ENCODE measurements at regions not wholly inside any gene's neighbourhood (a gene's known extent, or its start where the extent isn't known, plus 50 kb on each side); places are given as distances from the start of the nearest gene placed in this dataset.
"Not testable (repeated sequence)": the region's sequence is repeated elsewhere in the genome, so short reads cannot be mapped to it uniquely, and the experiment has no call there.

- Histone ChIP-seq H3K4me3 (ENCODE audit: low read depth, low read length, poor library complexity, severe bottlenecking) (no peak overlapping the region), H3K27ac (ENCODE audit: low read depth, low read length, poor library complexity, severe bottlenecking) (no peak overlapping the region), H3K4me1 (ENCODE audit: insufficient read depth, low read length, poor library complexity, severe bottlenecking) (no peaks in the 10 kb centered on the region), H3K9me3 (ENCODE audit: low read depth, low read length, poor library complexity, severe bottlenecking) (no peaks in the 10 kb centered on the region), H3K36me3 (ENCODE audit: insufficient read depth, low read length, poor library complexity, severe bottlenecking) (no peaks in the 10 kb centered on the region), H3K27me3 (replicated peaks; ENCODE audit: insufficient read depth, low read depth, low read length, poor library complexity) (no peaks in the 10 kb centered on the region)
- CTCF ChIA-PET, result interaction anchor here (1.1 to 6.2 kb wide), 3 partner anchors 11 to 483 kb away, joined by 3 to 52 read pairs (median 4); no protein-coding TSS in a partner anchor
- peak; percentile 85 for DNase-seq (ENCODE audit: low spot score)
- no peak for TF ChIP-seq EZH2 (IDR thresholded peaks at IDR 0.05; ENCODE audit: borderline replicate concordance, low read depth, low read length, poor library complexity, severe bottlenecking)
- TF ChIP-seq, protein P1, sequence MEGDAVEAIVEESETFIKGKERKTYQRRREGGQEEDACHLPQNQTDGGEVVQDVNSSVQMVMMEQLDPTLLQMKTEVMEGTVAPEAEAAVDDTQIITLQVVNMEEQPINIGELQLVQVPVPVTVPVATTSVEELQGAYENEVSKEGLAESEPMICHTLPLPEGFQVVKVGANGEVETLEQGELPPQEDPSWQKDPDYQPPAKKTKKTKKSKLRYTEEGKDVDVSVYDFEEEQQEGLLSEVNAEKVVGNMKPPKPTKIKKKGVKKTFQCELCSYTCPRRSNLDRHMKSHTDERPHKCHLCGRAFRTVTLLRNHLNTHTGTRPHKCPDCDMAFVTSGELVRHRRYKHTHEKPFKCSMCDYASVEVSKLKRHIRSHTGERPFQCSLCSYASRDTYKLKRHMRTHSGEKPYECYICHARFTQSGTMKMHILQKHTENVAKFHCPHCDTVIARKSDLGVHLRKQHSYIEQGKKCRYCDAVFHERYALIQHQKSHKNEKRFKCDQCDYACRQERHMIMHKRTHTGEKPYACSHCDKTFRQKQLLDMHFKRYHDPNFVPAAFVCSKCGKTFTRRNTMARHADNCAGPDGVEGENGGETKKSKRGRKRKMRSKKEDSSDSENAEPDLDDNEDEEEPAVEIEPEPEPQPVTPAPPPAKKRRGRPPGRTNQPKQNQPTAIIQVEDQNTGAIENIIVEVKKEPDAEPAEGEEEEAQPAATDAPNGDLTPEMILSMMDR (conservative IDR thresholded peaks at IDR 0.05; ENCODE audit: low read depth, low read length), result peak; percentile 92
- BruUV-seq (replicated peaks), result no TSS peak
- intact Hi-C loops (cut with micrococcal nuclease; ENCODE audit: unreplicated experiment), result loop anchor here (1.0 to 10.0 kb wide), 4 partner anchors 205 to 1223 kb away; a partner anchor contains a TSS
- POLR2A ChIA-PET (ENCODE audit: low non-redundant PET), result no interaction called here
These were observed 77.9 kb upstream of the PWP1 start for GRCh38 chr12:107607464-107608392.

GRCh38 chr12:107608779-107609178 is 76.8 kb upstream of the PWP1 start:
- POLR2A ChIA-PET (ENCODE audit: low non-redundant PET); H3K27ac ChIP-seq (ENCODE audit: low read depth, low read length, poor library complexity, severe bottlenecking); H3K4me3 ChIP-seq (ENCODE audit: low read depth, low read length, poor library complexity, severe bottlenecking); H3K4me1 ChIP-seq (ENCODE audit: insufficient read depth, low read length, poor library complexity, severe bottlenecking); H3K9me3 ChIP-seq (ENCODE audit: low read depth, low read length, poor library complexity, severe bottlenecking); DNase-seq (ENCODE audit: low spot score); H3K27me3 ChIP-seq (replicated peaks; ENCODE audit: insufficient read depth, low read depth, low read length, poor library complexity); H3K36me3 ChIP-seq (ENCODE audit: insufficient read depth, low read length, poor library complexity, severe bottlenecking); BruUV-seq (replicated peaks): not testable (repeated sequence)
- CTCF ChIA-PET, result interaction anchor here (6.2 kb wide), 1 partner anchor 477 kb away, joined by 52 read pairs; no protein-coding TSS in a partner anchor
- intact Hi-C loops (cut with micrococcal nuclease; ENCODE audit: unreplicated experiment), result loop anchor here (5.0 to 10.0 kb wide), 2 partner anchors 291 to 1224 kb away; a partner anchor contains a TSS

GRCh38 chr12:107610021-107610859 is 75.4 kb upstream of the PWP1 start:
- POLR2A ChIA-PET (ENCODE audit: low non-redundant PET), result interaction anchor here (0.7 kb wide), 1 partner anchor 534 kb away, joined by 3 read pairs; no protein-coding TSS in a partner anchor

More at GRCh38 chr12:107610021-107610859, 75.4 kb upstream of the PWP1 start:
- Histone ChIP-seq H3K4me3 (ENCODE audit: low read depth, low read length, poor library complexity, severe bottlenecking) (no peak overlapping the region), H3K9me3 (ENCODE audit: low read depth, low read length, poor library complexity, severe bottlenecking) (no peaks in the 10 kb centered on the region), H3K27ac (ENCODE audit: low read depth, low read length, poor library complexity, severe bottlenecking) (no peak overlapping the region), H3K27me3 (replicated peaks; ENCODE audit: insufficient read depth, low read depth, low read length, poor library complexity) (no peaks in the 10 kb centered on the region), H3K4me1 (ENCODE audit: insufficient read depth, low read length, poor library complexity, severe bottlenecking) (no peaks in the 10 kb centered on the region), H3K36me3 (ENCODE audit: insufficient read depth, low read length, poor library complexity, severe bottlenecking) (no peaks in the 10 kb centered on the region)
- no peak for TF ChIP-seq EZH2 (IDR thresholded peaks at IDR 0.05; ENCODE audit: borderline replicate concordance, low read depth, low read length, poor library complexity, severe bottlenecking)
- TF ChIP-seq, protein P1 (conservative IDR thresholded peaks at IDR 0.05; ENCODE audit: low read depth, low read length), result peak; percentile 80
- BruUV-seq (replicated peaks), result no TSS peak
- intact Hi-C loops (cut with micrococcal nuclease; ENCODE audit: unreplicated experiment), result loop anchor here (1.0 kb wide), 1 partner anchor 518 kb away; no protein-coding TSS in a partner anchor
- DNase-seq (ENCODE audit: low spot score), result peak; percentile 58
- CTCF ChIA-PET, result interaction anchor here (0.9 to 6.2 kb wide), 2 partner anchors 238 to 478 kb away, joined by 4 to 52 read pairs; no protein-coding TSS in a partner anchor
